H9 (cell line): ENCODE measurements at regions not wholly inside any gene's neighbourhood (a gene's known extent, or its start where the extent isn't known, plus 50 kb on each side); places are given as distances from the start of the nearest gene placed in this dataset.

ENCODE experiments used
- DNase-seq: peaks from one replicate; pipeline ENCODE4 v3.0.0-alpha.2; 2017
- H2AFZ ChIP-seq: one replicate; pipeline ENCODE4 v1.6.1; 2013; ENCODE audit warnings: mild to moderate bottlenecking, low read length, control low read depth, moderate library complexity
- H2AK5ac ChIP-seq: 2 replicates; pipeline ENCODE4 v1.6.1; 2013; ENCODE audit warnings: low read length, control low read depth, mixed read lengths; ENCODE audit not compliant: insufficient read length
- H2BK120ac ChIP-seq: one replicate; pipeline ENCODE4 v1.6.1; 2013; ENCODE audit warnings: low read depth, mild to moderate bottlenecking, low read length, control low read depth, inconsistent platforms; ENCODE audit not compliant: poor library complexity, severe bottlenecking
- H2BK12ac ChIP-seq: 2 replicates; pipeline ENCODE4 v1.6.1; 2013; ENCODE audit warnings: low read length, control low read depth, mixed read lengths, low read depth; ENCODE audit not compliant: insufficient read length
- H2BK15ac ChIP-seq: 2 replicates; pipeline ENCODE4 v1.6.1; 2013; ENCODE audit warnings: low read depth, low read length, control low read depth
- H2BK20ac ChIP-seq: one replicate; pipeline ENCODE4 v1.6.1; 2013; ENCODE audit warnings: low read depth, mild to moderate bottlenecking, low read length, control low read depth, inconsistent platforms; ENCODE audit not compliant: poor library complexity, severe bottlenecking
- H2BK5ac ChIP-seq: 2 replicates; pipeline ENCODE4 v1.6.1; 2013; ENCODE audit warnings: low read length, control low read depth, mixed read lengths; ENCODE audit not compliant: insufficient read length
- H3K14ac ChIP-seq: 2 replicates; pipeline ENCODE4 v1.6.1; 2013; ENCODE audit warnings: low read length, control low read depth; ENCODE audit not compliant: insufficient read depth
- H3K18ac ChIP-seq: 2 replicates; pipeline ENCODE4 v1.6.1; 2013; ENCODE audit warnings: low read depth, mild to moderate bottlenecking, mixed read lengths, low read length, control low read depth; ENCODE audit not compliant: insufficient read length
- H3K23ac ChIP-seq: 2 replicates; pipeline ENCODE4 v1.6.1; 2013; ENCODE audit warnings: low read length, control low read depth, mixed read lengths, low read depth; ENCODE audit not compliant: insufficient read length
- H3K23me2 ChIP-seq: 2 replicates; pipeline ENCODE4 v1.6.1; 2013; ENCODE audit warnings: low read depth, mild to moderate bottlenecking, mixed read lengths, low read length, control low read depth; ENCODE audit not compliant: insufficient read length, poor library complexity, severe bottlenecking
- H3K27ac ChIP-seq: 2 replicates; pipeline ENCODE4 v1.5.1; 2013; ENCODE audit warnings: low read length, control low read depth, mixed read lengths, low read depth; ENCODE audit not compliant: insufficient read length
- H3K27me3 ChIP-seq: 2 replicates; pipeline ENCODE4 v1.6.1; 2013; ENCODE audit warnings: low read length, control low read depth, inconsistent platforms; ENCODE audit not compliant: insufficient read depth
- H3K4ac ChIP-seq: 2 replicates; pipeline ENCODE4 v1.6.1; 2013; ENCODE audit warnings: low read depth, mild to moderate bottlenecking, control low read depth, inconsistent platforms, low read length, moderate library complexity
- H3K4me1 ChIP-seq: 2 replicates; pipeline ENCODE4 v1.6.1; 2013; ENCODE audit warnings: low read length, control low read depth, inconsistent platforms; ENCODE audit not compliant: insufficient read depth
- H3K4me2 ChIP-seq: 2 replicates; pipeline ENCODE4 v1.6.1; 2013; ENCODE audit warnings: low read length, control low read depth, mixed read lengths; ENCODE audit not compliant: insufficient read length, insufficient read depth
- H3K56ac ChIP-seq: 2 replicates; pipeline ENCODE4 v1.6.1; 2013; ENCODE audit warnings: low read depth, mild to moderate bottlenecking, mixed read lengths, low read length, control low read depth; ENCODE audit not compliant: insufficient read length
- H3K79me1 ChIP-seq: 2 replicates; pipeline ENCODE4 v1.6.1; 2013; ENCODE audit warnings: low read depth, mild to moderate bottlenecking, moderate library complexity, low read length, control low read depth, inconsistent platforms; ENCODE audit not compliant: insufficient read depth, poor library complexity, severe bottlenecking
- H3K79me2 ChIP-seq: 2 replicates; pipeline ENCODE4 v1.6.1; 2013; ENCODE audit warnings: low read length, control low read depth, inconsistent platforms; ENCODE audit not compliant: insufficient read depth
- H3K9ac ChIP-seq: 2 replicates; pipeline ENCODE4 v1.6.1; 2013; ENCODE audit warnings: low read length, control low read depth, mixed read lengths; ENCODE audit not compliant: insufficient read length; ENCODE audit errors: extremely low read depth
- H3K9me3 ChIP-seq: one replicate; pipeline ENCODE4 v1.6.1; 2013; ENCODE audit warnings: low read depth, low read length, inconsistent platforms; ENCODE audit not compliant: control insufficient read depth
- H3T11ph ChIP-seq: one replicate; pipeline ENCODE4 v1.6.1; 2013; ENCODE audit warnings: mild to moderate bottlenecking, low read length, control low read depth, inconsistent platforms
- H4K20me1 ChIP-seq: one replicate; pipeline ENCODE4 v1.6.1; 2013; ENCODE audit not compliant: control insufficient read depth, insufficient read length, insufficient read depth
- H4K5ac ChIP-seq: 2 replicates; pipeline ENCODE4 v1.6.1; 2013; ENCODE audit warnings: low read depth, mild to moderate bottlenecking, mixed read lengths, low read length, control low read depth; ENCODE audit not compliant: insufficient read length
- H4K8ac ChIP-seq: replicated peaks from 2 replicates; pipeline ENCODE4 v1.6.1; 2013; ENCODE audit warnings: low read length, control low read depth, mixed read lengths, low read depth; ENCODE audit not compliant: insufficient read length
- H4K91ac ChIP-seq: 2 replicates; pipeline ENCODE4 v1.6.1; 2013; ENCODE audit warnings: low read depth, mild to moderate bottlenecking, moderate library complexity, mixed read lengths, low read length, control low read depth; ENCODE audit not compliant: insufficient read length
- H3K27ac Mint-ChIP-seq, 3 experiments: 2 replicates in 2 of 3; 3 replicates in 1 of 3; pipeline ENCODE4 v1.8.0; 2020 to 2021; ENCODE audit warnings: mixed read lengths in 3 of 3, mild to moderate bottlenecking in 1 of 3, moderate library complexity in 1 of 3
- H3K27me3 Mint-ChIP-seq: 2 replicates; pipeline ENCODE4 v1.8.0; 2021; ENCODE audit warnings: low read depth, mild to moderate bottlenecking, moderate library complexity, mixed read lengths
- H3K36me3 Mint-ChIP-seq, 3 experiments: 2 replicates in 2 of 3; 3 replicates in 1 of 3; pipeline ENCODE4 v1.8.0; 2020 to 2021; ENCODE audit warnings: low read depth in 3 of 3, mixed read lengths in 3 of 3; ENCODE audit not compliant: insufficient read depth in 1 of 3
- H3K4me1 Mint-ChIP-seq, 2 experiments: 2 replicates each; pipeline ENCODE4 v1.8.0; 2020; ENCODE audit warnings: mixed read lengths in 2 of 2
- H3K4me3 Mint-ChIP-seq, 2 experiments: 2 replicates in 1 of 2; 3 replicates in 1 of 2; pipeline ENCODE4 v1.8.0; 2020 to 2021; ENCODE audit warnings: mild to moderate bottlenecking in 2 of 2, mixed read lengths in 2 of 2, moderate library complexity in 1 of 2
- H3K9me3 Mint-ChIP-seq, 2 experiments: 2 replicates in 1 of 2; 3 replicates in 1 of 2; pipeline ENCODE4 v1.8.0; 2020; ENCODE audit warnings: mild to moderate bottlenecking in 2 of 2, mixed read lengths in 2 of 2, moderate library complexity in 1 of 2
- CTCF ChIP-seq: fragments of 200-600 bp; sonication (generic); conservative IDR thresholded peaks from 3 replicates; pipeline ENCODE4 v1.8.0; 2021; ENCODE audit warnings: antibody characterized with exemption, mild to moderate bottlenecking
- WGBS: extraction: QIAGEN DNeasy Blood & Tissue Kit; methylation state at CpG from one replicate; pipeline ENCODE4 v1.1.7; 2013; ENCODE audit warnings: missing lambda C conversion rate, low lambda C conversion rate, mixed read lengths; ENCODE audit not compliant: insufficient read length; ENCODE audit errors: extremely low coverage; 5-methylcytosine and 5-hydroxymethylcytosine counted together

GRCh38 chr7:13702251-13702650, 287.2 kb downstream of the ETV1 start:
- Histone ChIP-seq H2AK5ac (no peak overlapping the region), H3K79me2 (no peaks in the 10 kb centered on the region), H3K4me2 (no peak overlapping the region), H3K79me1 (no peaks in the 10 kb centered on the region), H2BK120ac (no peak overlapping the region), H3K23me2 (no peaks in the 10 kb centered on the region), H3K27me3 (no peaks in the 10 kb centered on the region), H3K18ac (no peak overlapping the region), H3T11ph (no peak overlapping the region), H4K5ac (no peak overlapping the region), H3K4ac (no peak overlapping the region), H3K14ac (no peak overlapping the region), H2AFZ (no peak overlapping the region), H2BK15ac (no peak overlapping the region), H2BK20ac (no peak overlapping the region), H3K56ac (no peak overlapping the region), H4K91ac (no peak overlapping the region), H2BK12ac (no peak overlapping the region), H4K8ac (no peak overlapping the region), H2BK5ac (no peak overlapping the region), H3K23ac (no peak overlapping the region), H3K4me1 (no peaks in the 10 kb centered on the region), H3K9ac (no peak overlapping the region), H3K9me3 (no peaks in the 10 kb centered on the region), H4K20me1 (no peaks in the 10 kb centered on the region), H3K27ac (no peak overlapping the region)
- Mint-ChIP-seq H3K9me3 (peaks cover 2 to 4% of the 10 kb centered on the region in 2 experiments; a peak in 2 of 5 replicates), H3K4me1 (peaks cover 4 to 11% of the 10 kb centered on the region in 2 experiments; a peak in 2 of 4 replicates), H3K27me3 (no peaks in the 10 kb centered on the region), H3K4me3 (no peak overlapping the region), H3K27ac (no peak overlapping the region), H3K36me3 (peaks cover 0 to 5% (median 3%) of the 10 kb centered on the region in 3 experiments; a peak in 3 of 7 replicates)
- no CpG with 5 or more reads among the region's 2 CpGs for WGBS
- DNase-seq = no peak
- TF ChIP-seq CTCF = no peak
